Progenitor cell of endocrine pancreas (in vitro differentiated cells): ENCODE measurements at regions not wholly inside any gene's neighbourhood (a gene's known extent, or its start where the extent isn't known, plus 50 kb on each side); places are given as distances from the start of the nearest gene placed in this dataset.

Experiments
- DNase-seq: peaks from one replicate; pipeline ENCODE4 v3.0.0; 2021; ENCODE audit warnings: low spot score; ENCODE audit not compliant: unreplicated experiment
- H3K27ac Mint-ChIP-seq: 2 replicates; pipeline ENCODE4 v1.8.0; 2021; ENCODE audit warnings: mild to moderate bottlenecking, moderate library complexity, mixed read lengths
- H3K27me3 Mint-ChIP-seq: 2 replicates; pipeline ENCODE4 v1.8.0; 2021; ENCODE audit warnings: mixed read lengths
- H3K36me3 Mint-ChIP-seq: 2 replicates; pipeline ENCODE4 v1.8.0; 2022; ENCODE audit warnings: mixed read lengths; ENCODE audit not compliant: insufficient read depth
- H3K4me1 Mint-ChIP-seq: 2 replicates; pipeline ENCODE4 v1.8.0; 2021; ENCODE audit warnings: low read depth, mixed read lengths
- H3K4me3 Mint-ChIP-seq: 2 replicates; pipeline ENCODE4 v1.8.0; 2021; ENCODE audit warnings: low read depth, mild to moderate bottlenecking, moderate library complexity, mixed read lengths
- H3K9me3 Mint-ChIP-seq: 2 replicates; pipeline ENCODE4 v1.8.0; 2021; ENCODE audit warnings: low read depth, mixed read lengths
- CTCF ChIP-seq: fragments of 200-600 bp; sonication (generic); IDR thresholded peaks from one replicate; pipeline ENCODE4 v1.5.0; 2021; ENCODE audit warnings: antibody characterized with exemption, mild to moderate bottlenecking; ENCODE audit not compliant: unreplicated experiment

GRCh38 chrX:147800663-147801062 lies 111.1 kb upstream of the FMR1 start:
- H3K36me3 Mint-ChIP-seq: peaks cover 1% of the 10 kb centered on the region
- H3K4me3 Mint-ChIP-seq: no peak overlapping the region
- peaks cover 2% of the 10 kb centered on the region for H3K4me1 Mint-ChIP-seq
- no peaks in the 10 kb centered on the region for H3K27me3 Mint-ChIP-seq
- no peak for DNase-seq
- no peak overlapping the region for H3K27ac Mint-ChIP-seq
- H3K9me3 Mint-ChIP-seq: peaks cover 21% of the 10 kb centered on the region
- no peak for TF ChIP-seq CTCF

- Mint-ChIP-seq H3K4me1 (peaks cover 2% of the 10 kb centered on the region), H3K36me3 (no peaks in the 10 kb centered on the region), H3K27ac (no peak overlapping the region), H3K27me3 (no peaks in the 10 kb centered on the region), H3K9me3 (peaks cover 16% of the 10 kb centered on the region), H3K4me3 (no peak overlapping the region)
- peak; percentile 63 for TF ChIP-seq CTCF
- no peak for DNase-seq
Observed at GRCh38 chrX:147803948-147804347, 107.8 kb upstream of the FMR1 start.

GRCh38 chrX:147811803-147812202 lies 99.9 kb upstream of the FMR1 start:
- Mint-ChIP-seq H3K27me3 (no peaks in the 10 kb centered on the region), H3K9me3 (peaks cover 13% of the 10 kb centered on the region), H3K27ac (no peak overlapping the region), H3K4me3 (no peak overlapping the region), H3K4me1 (no peaks in the 10 kb centered on the region), H3K36me3 (no peaks in the 10 kb centered on the region)
- DNase-seq: no peak
- no peak for TF ChIP-seq CTCF

- H3K4me3 Mint-ChIP-seq: no peak overlapping the region
- peaks cover 1% of the 10 kb centered on the region for H3K36me3 Mint-ChIP-seq
- H3K27ac Mint-ChIP-seq: no peak overlapping the region
- H3K27me3 Mint-ChIP-seq: no peaks in the 10 kb centered on the region
- TF ChIP-seq CTCF: no peak
- no peak for DNase-seq
- no peaks in the 10 kb centered on the region for H3K4me1 Mint-ChIP-seq
- H3K9me3 Mint-ChIP-seq: peaks cover 53% of the 10 kb centered on the region
Observed at GRCh38 chrX:147827070-147827469, 84.6 kb upstream of the FMR1 start.

GRCh38 chrX:147828719-147829118 lies 83.0 kb upstream of the FMR1 start:
- H3K36me3 Mint-ChIP-seq: peaks cover 1% of the 10 kb centered on the region
- H3K9me3 Mint-ChIP-seq: peaks cover 44% of the 10 kb centered on the region
- H3K27ac Mint-ChIP-seq: no peak overlapping the region
- H3K27me3 Mint-ChIP-seq: no peaks in the 10 kb centered on the region
- TF ChIP-seq CTCF: no peak
- H3K4me3 Mint-ChIP-seq: no peak overlapping the region
- H3K4me1 Mint-ChIP-seq: no peaks in the 10 kb centered on the region
- DNase-seq: no peak
